ENCODE measurements at regions not wholly inside any gene's neighbourhood (a gene's known extent, or its start where the extent isn't known, plus 50 kb on each side); places are given as distances from the start of the nearest gene placed in this dataset.
"Not testable (repeated sequence)": the region's sequence is repeated elsewhere in the genome, so short reads cannot be mapped to it uniquely, and the experiment has no call there.

DNA sequence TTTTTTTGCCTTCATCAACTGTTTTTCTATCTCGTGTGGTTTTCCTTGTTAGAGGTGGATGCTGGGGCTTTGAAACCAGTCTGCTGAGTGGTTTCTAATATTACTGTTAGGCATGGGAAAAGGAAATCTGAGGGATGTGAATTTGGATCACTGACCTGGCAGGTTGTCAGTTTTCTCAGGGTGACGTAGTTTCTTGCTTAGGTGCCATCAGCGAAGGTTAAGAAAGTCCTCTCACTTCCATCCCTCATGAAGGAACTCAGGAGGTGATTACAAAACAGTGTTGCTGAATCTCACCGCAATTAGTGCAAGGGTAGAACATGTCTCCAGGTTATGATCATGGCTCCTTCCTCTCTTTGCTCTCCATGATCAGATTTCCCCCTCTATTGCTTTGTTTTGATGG lies 135.9 kb downstream of the SOX4 start:
- Histone ChIP-seq H3K27ac (ENCODE audit: low read depth in 1 of 2, low read length in 1 of 2) (no peak overlapping the region), H3K36me3 (ENCODE audit: control insufficient read depth in 4 of 4, insufficient read depth in 4 of 4, low read length in 4 of 4) (no peaks in the 10 kb centered on the region), H3K4me1 (ENCODE audit: control insufficient read depth in 5 of 5, insufficient read depth in 5 of 5, low read length in 5 of 5) (peaks cover 0 to 16% (median 0%) of the 10 kb centered on the region in 5 donors), H3K27me3 (ENCODE audit: control insufficient read depth in 3 of 3, insufficient read depth in 3 of 3, low read length in 2 of 3) (no peaks in the 10 kb centered on the region), H3K4me3 (no peak overlapping the region), H3K9ac (ENCODE audit: insufficient read depth in 1 of 2, low read length in 2 of 2) (no peak overlapping the region), H3K9me3 (ENCODE audit: control insufficient read depth in 4 of 4, insufficient read depth in 3 of 4, low read length in 3 of 4) (no peaks in the 10 kb centered on the region)
- TF ChIP-seq, protein P1, sequence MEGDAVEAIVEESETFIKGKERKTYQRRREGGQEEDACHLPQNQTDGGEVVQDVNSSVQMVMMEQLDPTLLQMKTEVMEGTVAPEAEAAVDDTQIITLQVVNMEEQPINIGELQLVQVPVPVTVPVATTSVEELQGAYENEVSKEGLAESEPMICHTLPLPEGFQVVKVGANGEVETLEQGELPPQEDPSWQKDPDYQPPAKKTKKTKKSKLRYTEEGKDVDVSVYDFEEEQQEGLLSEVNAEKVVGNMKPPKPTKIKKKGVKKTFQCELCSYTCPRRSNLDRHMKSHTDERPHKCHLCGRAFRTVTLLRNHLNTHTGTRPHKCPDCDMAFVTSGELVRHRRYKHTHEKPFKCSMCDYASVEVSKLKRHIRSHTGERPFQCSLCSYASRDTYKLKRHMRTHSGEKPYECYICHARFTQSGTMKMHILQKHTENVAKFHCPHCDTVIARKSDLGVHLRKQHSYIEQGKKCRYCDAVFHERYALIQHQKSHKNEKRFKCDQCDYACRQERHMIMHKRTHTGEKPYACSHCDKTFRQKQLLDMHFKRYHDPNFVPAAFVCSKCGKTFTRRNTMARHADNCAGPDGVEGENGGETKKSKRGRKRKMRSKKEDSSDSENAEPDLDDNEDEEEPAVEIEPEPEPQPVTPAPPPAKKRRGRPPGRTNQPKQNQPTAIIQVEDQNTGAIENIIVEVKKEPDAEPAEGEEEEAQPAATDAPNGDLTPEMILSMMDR (IDR thresholded peaks at IDR 0.05; ENCODE audit: control extremely low read depth, extremely low read depth) = no peak
- 44 to 76% methylated on average over 4 of the region's 4 CpGs for whole genome bisulfite sequencing, 2 donors
- ATAC-seq (ENCODE audit: insufficient read depth, low FRiP score) = no peak
- DNase-seq = no peak

DNA sequence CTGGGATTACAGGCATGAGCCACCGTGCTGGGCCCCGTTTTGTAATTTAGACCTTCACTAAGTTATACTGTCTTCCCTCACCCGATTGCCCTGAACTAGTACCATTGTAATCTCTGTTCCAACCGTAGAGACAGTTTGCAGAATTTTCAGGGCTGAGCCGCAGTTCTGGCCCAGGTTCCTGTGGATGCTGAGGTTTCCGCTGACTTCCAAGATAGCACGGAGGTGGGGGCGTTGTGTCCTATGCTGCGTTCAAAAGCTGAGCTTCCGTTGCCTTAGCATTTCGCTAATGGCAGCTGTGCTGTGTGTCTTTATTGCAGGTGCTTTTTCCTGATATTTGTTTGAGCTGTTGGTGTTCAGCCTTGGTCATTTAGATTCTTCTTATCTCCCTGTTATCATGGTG lies 137.0 kb downstream of the SOX4 start:
- 96% methylated on average over 11 of the region's 11 CpGs for WGBS, 2 donors
- Histone ChIP-seq H3K4me1 (ENCODE audit: control insufficient read depth in 5 of 5, insufficient read depth in 5 of 5, low read length in 5 of 5) (peaks cover 0 to 16% (median 0%) of the 10 kb centered on the region in 5 donors), H3K9me3 (ENCODE audit: control insufficient read depth in 4 of 4, insufficient read depth in 3 of 4, low read length in 3 of 4) (no peaks in the 10 kb centered on the region), H3K36me3 (ENCODE audit: control insufficient read depth in 4 of 4, insufficient read depth in 4 of 4, low read length in 4 of 4) (no peaks in the 10 kb centered on the region), H3K27me3 (ENCODE audit: control insufficient read depth in 3 of 3, insufficient read depth in 3 of 3, low read length in 2 of 3) (no peaks in the 10 kb centered on the region), H3K27ac (ENCODE audit: low read depth in 1 of 2, low read length in 1 of 2) (no peak overlapping the region), H3K9ac (ENCODE audit: insufficient read depth in 1 of 2, low read length in 2 of 2) (no peak overlapping the region), H3K4me3 (no peak overlapping the region)
- TF ChIP-seq, protein P1 (IDR thresholded peaks at IDR 0.05; ENCODE audit: control extremely low read depth, extremely low read depth) = no peak
- no peak for DNase-seq
- ATAC-seq (ENCODE audit: insufficient read depth, low FRiP score) = no peak

DNA sequence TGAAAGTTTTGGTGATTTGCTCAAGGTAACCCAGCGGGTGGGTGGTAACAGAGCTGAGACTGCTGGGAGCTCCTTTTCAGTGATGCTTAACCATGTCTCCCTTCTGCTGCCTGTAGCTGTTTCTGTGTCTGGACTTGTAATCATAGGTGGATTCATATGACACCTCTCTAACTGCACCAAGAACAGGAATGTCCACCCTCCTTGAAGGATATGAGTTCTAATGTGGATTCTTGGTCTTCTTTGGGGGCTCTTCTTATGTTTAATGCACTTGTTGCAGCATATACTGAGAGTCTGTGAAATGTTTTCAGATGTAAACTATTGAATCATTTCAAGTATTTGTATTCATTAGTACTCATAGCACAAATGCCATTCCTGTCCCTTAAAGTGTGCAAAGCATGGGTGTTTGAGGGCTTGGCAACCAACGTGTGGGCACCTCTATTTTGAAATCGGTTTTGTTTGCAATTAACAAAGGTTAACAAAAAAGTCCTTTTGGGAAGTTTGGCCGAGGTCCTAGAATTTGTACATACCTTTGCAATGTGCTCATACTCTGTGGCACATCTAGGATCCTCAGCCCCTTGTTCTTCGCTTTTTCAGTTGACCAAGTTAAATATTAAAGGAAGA lies 138.0 kb downstream of the SOX4 start:
- Histone ChIP-seq H3K36me3 (ENCODE audit: control insufficient read depth in 4 of 4, insufficient read depth in 4 of 4, low read length in 4 of 4) (no peaks in the 10 kb centered on the region), H3K27me3 (ENCODE audit: control insufficient read depth in 3 of 3, insufficient read depth in 3 of 3, low read length in 2 of 3) (no peaks in the 10 kb centered on the region), H3K27ac (ENCODE audit: low read depth in 1 of 2, low read length in 1 of 2) (peak overlapping the region in 1 of 2 donors; percentile 37), H3K9me3 (ENCODE audit: control insufficient read depth in 4 of 4, insufficient read depth in 3 of 4, low read length in 3 of 4) (no peaks in the 10 kb centered on the region), H3K4me3 (no peak overlapping the region), H3K9ac (ENCODE audit: insufficient read depth in 1 of 2, low read length in 2 of 2) (no peak overlapping the region), H3K4me1 (ENCODE audit: control insufficient read depth in 5 of 5, insufficient read depth in 5 of 5, low read length in 5 of 5) (peaks cover 0 to 16% (median 0%) of the 10 kb centered on the region in 5 donors)
- DNase-seq (peak; percentile 62 to 86 (median 74)), ATAC-seq (ENCODE audit: insufficient read depth, low FRiP score) (peak; percentile 82)
- TF ChIP-seq, protein P1 (IDR thresholded peaks at IDR 0.05; ENCODE audit: control extremely low read depth, extremely low read depth) = no peak
- WGBS, 2 donors = 47 to 64% methylated on average over 5 of the region's 5 CpGs

DNA sequence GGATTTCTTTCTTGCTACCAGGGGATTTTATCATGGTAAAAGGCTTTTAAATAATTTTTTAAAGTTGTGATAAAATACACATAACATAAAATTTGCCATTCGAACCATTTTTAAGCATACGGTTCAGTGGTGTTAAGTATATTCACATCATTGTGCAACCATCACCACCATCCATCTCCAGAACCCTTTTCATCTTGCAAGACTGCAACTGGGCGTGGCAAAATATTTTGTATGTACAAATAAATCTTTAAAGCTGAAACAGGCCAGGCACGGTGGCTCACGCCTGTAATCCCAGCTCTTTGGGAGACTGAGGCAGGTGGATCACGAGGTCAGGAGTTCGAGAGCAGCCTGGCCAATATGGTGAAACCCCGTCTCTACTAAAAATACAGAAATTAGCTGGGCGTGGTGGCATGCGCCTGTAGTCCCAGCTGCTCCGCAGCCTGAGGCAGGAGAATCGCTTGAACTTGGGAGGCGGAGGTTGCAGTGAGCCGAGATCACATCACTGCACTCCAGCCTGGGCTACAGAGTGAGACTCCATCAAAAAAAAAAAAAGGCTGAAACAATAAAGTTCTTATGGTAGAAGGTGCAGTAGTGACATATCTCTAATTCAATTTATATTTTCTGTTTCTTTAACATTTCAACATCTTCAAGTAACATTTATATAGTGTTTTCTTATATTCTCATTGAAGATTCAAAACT lies 138.6 kb downstream of the SOX4 start:
- not testable (repeated sequence) for H3K36me3 ChIP-seq (ENCODE audit: control insufficient read depth in 4 of 4, insufficient read depth in 4 of 4, low read length in 4 of 4); H3K4me3 ChIP-seq; H3K9ac ChIP-seq (ENCODE audit: insufficient read depth in 1 of 2, low read length in 2 of 2); ATAC-seq (ENCODE audit: insufficient read depth, low FRiP score); DNase-seq; H3K27ac ChIP-seq (ENCODE audit: low read depth in 1 of 2, low read length in 1 of 2); H3K9me3 ChIP-seq (ENCODE audit: control insufficient read depth in 4 of 4, insufficient read depth in 3 of 4, low read length in 3 of 4); H3K27me3 ChIP-seq (ENCODE audit: control insufficient read depth in 3 of 3, insufficient read depth in 3 of 3, low read length in 2 of 3)
- H3K4me1 ChIP-seq (ENCODE audit: control insufficient read depth in 5 of 5, insufficient read depth in 5 of 5, low read length in 5 of 5) = peaks cover 0 to 16% (median 0%) of the 10 kb centered on the region in 5 donors
- WGBS, 2 donors = 72 to 81% methylated on average over 14 of the region's 14 CpGs

All from lung (tissue), 11 donors.